Liver (tissue), 8 donors: ENCODE measurements at regions not wholly inside any gene's neighbourhood (a gene's known extent, or its start where the extent isn't known, plus 50 kb on each side); places are given as distances from the start of the nearest gene placed in this dataset.

ENCODE experiments used
- DNase-seq: peaks from one replicate; pipeline ENCODE4 v3.0.0-alpha.2; 2017; ENCODE audit warnings: low spot score
- H3K27ac ChIP-seq, 2 donors: one replicate each; pipeline ENCODE4 v1.7.0; 2013; ENCODE audit warnings: inconsistent platforms in 2 of 2, low read length in 2 of 2, control low read depth in 1 of 2, low read depth in 1 of 2, mild to moderate bottlenecking in 1 of 2
- H3K27me3 ChIP-seq, 4 donors: one replicate each; pipeline versions ENCODE4 v1.6.1 to v1.7.0; 2013; ENCODE audit warnings: low read length in 3 of 4, inconsistent platforms in 1 of 4, mild to moderate bottlenecking in 1 of 4, moderate library complexity in 1 of 4; ENCODE audit not compliant: control insufficient read depth in 4 of 4, insufficient read depth in 4 of 4
- H3K36me3 ChIP-seq, 4 donors: one replicate each; pipeline versions ENCODE4 v1.6.1 to v1.7.0; 2013; ENCODE audit warnings: low read length in 3 of 4, mild to moderate bottlenecking in 3 of 4, low read depth in 1 of 4, moderate library complexity in 1 of 4; ENCODE audit not compliant: control insufficient read depth in 4 of 4, insufficient read depth in 3 of 4
- H3K4me1 ChIP-seq, 4 donors: one replicate each; pipeline versions ENCODE4 v1.6.1 to v1.7.0; 2013; ENCODE audit warnings: low read length in 3 of 4, mild to moderate bottlenecking in 3 of 4, moderate library complexity in 1 of 4; ENCODE audit not compliant: control insufficient read depth in 4 of 4, insufficient read depth in 4 of 4
- H3K4me3 ChIP-seq, 3 donors: one replicate each; pipeline versions ENCODE4 v1.6.1 to v1.7.0; 2013; ENCODE audit warnings: low read length in 3 of 3, control low read depth in 1 of 3, low read depth in 1 of 3, mild to moderate bottlenecking in 1 of 3
- H3K9ac ChIP-seq, 2 donors: one replicate each; pipeline ENCODE4 v1.7.0; 2013; ENCODE audit warnings: low read length in 2 of 2, mild to moderate bottlenecking in 2 of 2, moderate library complexity in 2 of 2, control low read depth in 1 of 2, low read depth in 1 of 2
- H3K9me3 ChIP-seq, 4 donors: one replicate each; pipeline versions ENCODE4 v1.6.1 to v1.7.0; 2013; ENCODE audit warnings: low read length in 3 of 4; ENCODE audit not compliant: control insufficient read depth in 4 of 4
- EGR1 ChIP-seq, 2 donors: IDR thresholded peaks; 2 replicates each; pipeline ENCODE4 v1.6.1; 2016 to 2018; ENCODE audit warnings: antibody characterized with exemption in 2 of 2, low read depth in 2 of 2
- FOXA1 ChIP-seq: IDR thresholded peaks from 2 replicates; pipeline ENCODE4 v1.6.1; 2016; ENCODE audit warnings: antibody characterized with exemption
- FOXA2 ChIP-seq: IDR thresholded peaks from 2 replicates; pipeline ENCODE4 v1.6.1; 2016; ENCODE audit warnings: antibody characterized with exemption
- GABPA ChIP-seq, 2 donors: IDR thresholded peaks in 1 of 2; conservative IDR thresholded peaks in 1 of 2; 2 replicates each; pipeline ENCODE4 v1.6.1; 2016; ENCODE audit warnings: antibody characterized with exemption in 2 of 2, mild to moderate bottlenecking in 1 of 2, moderate library complexity in 1 of 2
- HNF4A ChIP-seq, 2 donors: conservative IDR thresholded peaks; 2 replicates each; pipeline ENCODE4 v1.6.1; 2016; ENCODE audit warnings: antibody characterized with exemption in 2 of 2, mild to moderate bottlenecking in 2 of 2
- HNF4G ChIP-seq: IDR thresholded peaks from 2 replicates; pipeline ENCODE4 v1.6.1; 2016; ENCODE audit warnings: antibody characterized with exemption
- JUND ChIP-seq, 2 donors: IDR thresholded peaks; 2 replicates each; pipeline ENCODE4 v1.6.1; 2016; ENCODE audit warnings: antibody characterized with exemption in 2 of 2
- NR2F2 ChIP-seq: IDR thresholded peaks from 2 replicates; pipeline ENCODE4 v1.6.1; 2016; ENCODE audit warnings: antibody characterized with exemption
- RAD21 ChIP-seq, 2 donors: IDR thresholded peaks; 2 replicates each; pipeline ENCODE4 v1.6.1; 2016; ENCODE audit warnings: antibody characterized with exemption in 2 of 2, mild to moderate bottlenecking in 2 of 2
- RXRA ChIP-seq, 2 donors: IDR thresholded peaks; 2 replicates each; pipeline ENCODE4 v1.6.1; 2017 to 2018; ENCODE audit warnings: antibody characterized with exemption in 2 of 2, mild to moderate bottlenecking in 1 of 2
- SP1 ChIP-seq: IDR thresholded peaks from 2 replicates; pipeline ENCODE4 v1.6.1; 2018; ENCODE audit warnings: antibody characterized with exemption, mild to moderate bottlenecking
- TAF1 ChIP-seq: conservative IDR thresholded peaks from 2 replicates; pipeline ENCODE4 v1.6.1; 2016; ENCODE audit warnings: antibody characterized with exemption, mild to moderate bottlenecking
- YY1 ChIP-seq: IDR thresholded peaks from 2 replicates; pipeline ENCODE4 v1.6.1; 2016; ENCODE audit warnings: antibody characterized with exemption, mild to moderate bottlenecking
- WGBS: extraction: QIAGEN DNeasy Blood & Tissue Kit; methylation state at CpG from one replicate; pipeline ENCODE4 v1.1.7; 2013; 5-methylcytosine and 5-hydroxymethylcytosine counted together
- TF ChIP-seq, protein P1 (sequence below): fragments of 150-350 bp; IDR thresholded peaks from 2 replicates; pipeline ENCODE4 v1.5.1; 2017; ENCODE audit warnings: improper control_type of control experiment, low read depth, low read length; ENCODE audit not compliant: missing input control
- TF ChIP-seq, protein P2 (sequence below): IDR thresholded peaks from 2 replicates; pipeline ENCODE4 v1.6.1; 2016; ENCODE audit warnings: antibody characterized with exemption
- TF ChIP-seq, protein P3 (sequence below): IDR thresholded peaks from 2 replicates; pipeline ENCODE4 v1.6.1; 2016; ENCODE audit warnings: antibody characterized with exemption
- TF ChIP-seq, protein P4 (sequence below): IDR thresholded peaks from 2 replicates; pipeline ENCODE4 v1.6.1; 2016; ENCODE audit warnings: antibody characterized with exemption, mild to moderate bottlenecking
- TF ChIP-seq, protein P5 (sequence below): IDR thresholded peaks from 2 replicates; pipeline ENCODE4 v1.6.1; 2016; ENCODE audit warnings: antibody characterized with exemption
- donor health status: healthy.
- donor health status: healthy.
- donor health status: healthy.
- donor health status: healthy.
- donor health status: healthy.

DNA sequence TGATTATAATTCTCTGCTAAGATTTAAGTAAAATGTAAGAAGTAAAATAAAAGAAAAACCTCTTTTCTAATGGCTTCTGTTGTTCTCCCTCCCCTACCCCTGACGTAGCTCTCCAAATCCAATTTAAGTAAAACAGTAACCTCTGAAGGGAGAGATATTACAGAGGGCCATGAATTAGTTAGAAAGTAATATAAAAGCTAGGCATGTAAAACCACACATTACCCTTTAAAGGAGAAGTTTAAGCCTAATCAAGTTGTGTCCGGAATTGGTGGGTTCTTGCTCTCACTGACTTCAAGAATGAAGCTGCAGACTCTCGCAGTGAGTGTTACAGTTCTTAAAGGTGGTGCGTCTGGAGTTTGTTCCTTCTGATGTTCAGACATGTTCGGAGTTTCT, 116.9 kb upstream of the SCN7A start:
- H3K36me3 ChIP-seq = no peaks in the 10 kb centered on the region
- peaks cover 0 to 8% (median under 1%) of the 10 kb centered on the region in 4 donors for H3K27me3 ChIP-seq
- H3K4me1 ChIP-seq = no peaks in the 10 kb centered on the region
- TF ChIP-seq, protein P1, sequence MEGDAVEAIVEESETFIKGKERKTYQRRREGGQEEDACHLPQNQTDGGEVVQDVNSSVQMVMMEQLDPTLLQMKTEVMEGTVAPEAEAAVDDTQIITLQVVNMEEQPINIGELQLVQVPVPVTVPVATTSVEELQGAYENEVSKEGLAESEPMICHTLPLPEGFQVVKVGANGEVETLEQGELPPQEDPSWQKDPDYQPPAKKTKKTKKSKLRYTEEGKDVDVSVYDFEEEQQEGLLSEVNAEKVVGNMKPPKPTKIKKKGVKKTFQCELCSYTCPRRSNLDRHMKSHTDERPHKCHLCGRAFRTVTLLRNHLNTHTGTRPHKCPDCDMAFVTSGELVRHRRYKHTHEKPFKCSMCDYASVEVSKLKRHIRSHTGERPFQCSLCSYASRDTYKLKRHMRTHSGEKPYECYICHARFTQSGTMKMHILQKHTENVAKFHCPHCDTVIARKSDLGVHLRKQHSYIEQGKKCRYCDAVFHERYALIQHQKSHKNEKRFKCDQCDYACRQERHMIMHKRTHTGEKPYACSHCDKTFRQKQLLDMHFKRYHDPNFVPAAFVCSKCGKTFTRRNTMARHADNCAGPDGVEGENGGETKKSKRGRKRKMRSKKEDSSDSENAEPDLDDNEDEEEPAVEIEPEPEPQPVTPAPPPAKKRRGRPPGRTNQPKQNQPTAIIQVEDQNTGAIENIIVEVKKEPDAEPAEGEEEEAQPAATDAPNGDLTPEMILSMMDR = no peak
- TF ChIP-seq HNF4A (conservative IDR thresholded peaks at IDR 0.05) (no peak), NR2F2 (no peak), JUND (IDR thresholded peaks at IDR 0.05) (no peak), RAD21 (IDR thresholded peaks at IDR 0.05) (no peak), YY1 (no peak), RXRA (IDR thresholded peaks at IDR 0.05) (no peak), TAF1 (no peak), GABPA (IDR thresholded peaks at IDR 0.05 in 1 of 2, conservative IDR thresholded peaks at IDR 0.05 in 1 of 2) (no peak), SP1 (no peak), FOXA1 (no peak)
- TF ChIP-seq, protein P2, sequence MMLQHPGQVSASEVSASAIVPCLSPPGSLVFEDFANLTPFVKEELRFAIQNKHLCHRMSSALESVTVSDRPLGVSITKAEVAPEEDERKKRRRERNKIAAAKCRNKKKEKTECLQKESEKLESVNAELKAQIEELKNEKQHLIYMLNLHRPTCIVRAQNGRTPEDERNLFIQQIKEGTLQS = no peak
- DNase-seq = no peak
- WGBS = 69% methylated on average over 5 of the region's 5 CpGs
- no peak overlapping the region for H3K27ac ChIP-seq
- H3K9ac ChIP-seq = no peak overlapping the region
- H3K4me3 ChIP-seq = no peak overlapping the region
- no peaks in the 10 kb centered on the region for H3K9me3 ChIP-seq

DNA sequence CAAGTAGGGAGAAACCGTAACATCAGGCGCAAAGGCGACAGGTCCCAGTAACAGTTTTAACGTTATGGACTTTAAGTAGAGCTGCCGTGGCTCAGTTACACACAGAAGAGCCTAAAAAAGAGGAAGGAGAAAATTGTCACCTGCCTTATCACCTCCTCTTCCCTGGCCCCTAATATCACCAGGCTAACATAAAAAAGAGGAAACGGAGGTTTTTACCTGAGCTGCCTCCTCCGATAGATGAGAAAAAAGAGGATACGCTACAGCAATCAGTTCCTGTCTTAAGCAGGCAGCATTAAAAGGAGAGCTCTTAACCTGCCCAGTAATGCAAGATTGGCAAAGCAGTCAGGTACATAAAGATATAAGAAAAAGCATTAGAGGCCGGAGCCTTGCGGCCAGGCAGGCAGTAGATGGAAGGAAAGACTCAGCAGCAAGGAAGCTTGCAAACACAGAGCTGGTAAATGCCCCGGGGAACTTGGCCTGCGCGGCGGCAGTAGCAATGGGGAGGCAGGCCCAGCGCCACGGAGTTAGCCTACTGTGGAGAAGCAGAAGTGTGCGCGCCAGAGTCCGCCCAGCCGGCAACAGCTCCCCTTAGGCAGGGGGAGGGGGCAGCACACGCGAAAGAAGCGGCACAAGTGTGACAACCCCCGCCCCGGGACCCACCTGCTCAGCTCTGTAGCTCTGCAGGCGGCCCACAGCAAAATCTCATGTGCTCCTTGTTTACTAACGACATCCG, 116.3 kb upstream of the SCN7A start:
- WGBS = 39% methylated on average over 28 of the region's 28 CpGs
- H3K4me3 ChIP-seq = no peak overlapping the region
- no peaks in the 10 kb centered on the region for H3K36me3 ChIP-seq
- TF ChIP-seq FOXA2 (no peak), RAD21 (IDR thresholded peaks at IDR 0.05) (no peak), RXRA (IDR thresholded peaks at IDR 0.05) (no peak), SP1 (no peak), FOXA1 (no peak), TAF1 (no peak), JUND (IDR thresholded peaks at IDR 0.05) (no peak), EGR1 (IDR thresholded peaks at IDR 0.05; ENCODE audit: low read depth in 2 of 2) (no peak), HNF4G (no peak), YY1 (no peak), HNF4A (conservative IDR thresholded peaks at IDR 0.05) (no peak), GABPA (IDR thresholded peaks at IDR 0.05 in 1 of 2, conservative IDR thresholded peaks at IDR 0.05 in 1 of 2) (no peak)
- TF ChIP-seq, protein P3, sequence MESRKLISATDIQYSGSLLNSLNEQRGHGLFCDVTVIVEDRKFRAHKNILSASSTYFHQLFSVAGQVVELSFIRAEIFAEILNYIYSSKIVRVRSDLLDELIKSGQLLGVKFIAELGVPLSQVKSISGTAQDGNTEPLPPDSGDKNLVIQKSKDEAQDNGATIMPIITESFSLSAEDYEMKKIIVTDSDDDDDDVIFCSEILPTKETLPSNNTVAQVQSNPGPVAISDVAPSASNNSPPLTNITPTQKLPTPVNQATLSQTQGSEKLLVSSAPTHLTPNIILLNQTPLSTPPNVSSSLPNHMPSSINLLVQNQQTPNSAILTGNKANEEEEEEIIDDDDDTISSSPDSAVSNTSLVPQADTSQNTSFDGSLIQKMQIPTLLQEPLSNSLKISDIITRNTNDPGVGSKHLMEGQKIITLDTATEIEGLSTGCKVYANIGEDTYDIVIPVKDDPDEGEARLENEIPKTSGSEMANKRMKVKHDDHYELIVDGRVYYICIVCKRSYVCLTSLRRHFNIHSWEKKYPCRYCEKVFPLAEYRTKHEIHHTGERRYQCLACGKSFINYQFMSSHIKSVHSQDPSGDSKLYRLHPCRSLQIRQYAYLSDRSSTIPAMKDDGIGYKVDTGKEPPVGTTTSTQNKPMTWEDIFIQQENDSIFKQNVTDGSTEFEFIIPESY = no peak
- TF ChIP-seq, protein P1 = no peak
- TF ChIP-seq, protein P4, sequence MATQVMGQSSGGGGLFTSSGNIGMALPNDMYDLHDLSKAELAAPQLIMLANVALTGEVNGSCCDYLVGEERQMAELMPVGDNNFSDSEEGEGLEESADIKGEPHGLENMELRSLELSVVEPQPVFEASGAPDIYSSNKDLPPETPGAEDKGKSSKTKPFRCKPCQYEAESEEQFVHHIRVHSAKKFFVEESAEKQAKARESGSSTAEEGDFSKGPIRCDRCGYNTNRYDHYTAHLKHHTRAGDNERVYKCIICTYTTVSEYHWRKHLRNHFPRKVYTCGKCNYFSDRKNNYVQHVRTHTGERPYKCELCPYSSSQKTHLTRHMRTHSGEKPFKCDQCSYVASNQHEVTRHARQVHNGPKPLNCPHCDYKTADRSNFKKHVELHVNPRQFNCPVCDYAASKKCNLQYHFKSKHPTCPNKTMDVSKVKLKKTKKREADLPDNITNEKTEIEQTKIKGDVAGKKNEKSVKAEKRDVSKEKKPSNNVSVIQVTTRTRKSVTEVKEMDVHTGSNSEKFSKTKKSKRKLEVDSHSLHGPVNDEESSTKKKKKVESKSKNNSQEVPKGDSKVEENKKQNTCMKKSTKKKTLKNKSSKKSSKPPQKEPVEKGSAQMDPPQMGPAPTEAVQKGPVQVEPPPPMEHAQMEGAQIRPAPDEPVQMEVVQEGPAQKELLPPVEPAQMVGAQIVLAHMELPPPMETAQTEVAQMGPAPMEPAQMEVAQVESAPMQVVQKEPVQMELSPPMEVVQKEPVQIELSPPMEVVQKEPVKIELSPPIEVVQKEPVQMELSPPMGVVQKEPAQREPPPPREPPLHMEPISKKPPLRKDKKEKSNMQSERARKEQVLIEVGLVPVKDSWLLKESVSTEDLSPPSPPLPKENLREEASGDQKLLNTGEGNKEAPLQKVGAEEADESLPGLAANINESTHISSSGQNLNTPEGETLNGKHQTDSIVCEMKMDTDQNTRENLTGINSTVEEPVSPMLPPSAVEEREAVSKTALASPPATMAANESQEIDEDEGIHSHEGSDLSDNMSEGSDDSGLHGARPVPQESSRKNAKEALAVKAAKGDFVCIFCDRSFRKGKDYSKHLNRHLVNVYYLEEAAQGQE = no peak
- TF ChIP-seq, protein P5, sequence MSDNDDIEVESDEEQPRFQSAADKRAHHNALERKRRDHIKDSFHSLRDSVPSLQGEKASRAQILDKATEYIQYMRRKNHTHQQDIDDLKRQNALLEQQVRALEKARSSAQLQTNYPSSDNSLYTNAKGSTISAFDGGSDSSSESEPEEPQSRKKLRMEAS = no peak
- TF ChIP-seq, protein P2 = no peak
- H3K27me3 ChIP-seq = peaks cover 0 to 8% (median under 1%) of the 10 kb centered on the region in 4 donors
- no peaks in the 10 kb centered on the region for H3K4me1 ChIP-seq
- no peaks in the 10 kb centered on the region for H3K9me3 ChIP-seq
- no peak for DNase-seq
- H3K27ac ChIP-seq = no peak overlapping the region
- no peak overlapping the region for H3K9ac ChIP-seq
